SK-N-SH treated with all-trans-retinoic acid at 6 μM for 48 hours (cell line): ENCODE measurements at regions not wholly inside any gene's neighbourhood (a gene's known extent, or its start where the extent isn't known, plus 50 kb on each side); places are given as distances from the start of the nearest gene placed in this dataset.

Source experiments
- ARNTL ChIP-seq: fragments of 450-650 bp; formaldehyde crosslinking; IDR thresholded peaks from 2 replicates; pipeline ENCODE4 v1.5.0; 2020; ENCODE audit warnings: low read depth, mild to moderate bottlenecking, moderate library complexity, borderline replicate concordance
- BACH2 ChIP-seq: fragments of 250-450 bp; sonication (Bioruptor Pico); IDR thresholded peaks from 2 replicates; pipeline ENCODE4 v1.9.0; 2021; ENCODE audit warnings: mild to moderate bottlenecking, borderline replicate concordance
- CSDC2 ChIP-seq: fragments of 250-450 bp; sonication (Bioruptor Pico); IDR thresholded peaks from 2 replicates; pipeline ENCODE4 v1.5.0; 2020; ENCODE audit warnings: mild to moderate bottlenecking, moderate library complexity
- GLIS3 ChIP-seq: fragments of 250-450 bp; sonication (Bioruptor Pico); IDR thresholded peaks from 2 replicates; pipeline ENCODE4 v1.5.0; 2020; ENCODE audit warnings: mild to moderate bottlenecking, moderate library complexity
- ISL1 ChIP-seq: fragments of 250-450 bp; sonication (Bioruptor Pico); IDR thresholded peaks from 2 replicates; pipeline ENCODE4 v2.1.2; 2022; ENCODE audit warnings: mild to moderate bottlenecking, moderate library complexity
- PPARA ChIP-seq: fragments of 250-450 bp; sonication (Bioruptor Pico); IDR thresholded peaks from 2 replicates; pipeline ENCODE4 v1.5.0; 2020; ENCODE audit warnings: mild to moderate bottlenecking, borderline replicate concordance
- SNAI2 ChIP-seq: fragments of 250-450 bp; sonication (Bioruptor Pico); IDR thresholded peaks from 2 replicates; pipeline ENCODE4 v1.5.0; 2020; ENCODE audit warnings: mild to moderate bottlenecking, moderate library complexity
- TOX ChIP-seq: fragments of 250-450 bp; sonication (Bioruptor Pico); IDR thresholded peaks from 2 replicates; pipeline ENCODE4 v1.8.0; 2021; ENCODE audit warnings: mild to moderate bottlenecking, moderate library complexity, borderline replicate concordance
- ZFP3 ChIP-seq: fragments of 250-450 bp; sonication (Bioruptor Pico); IDR thresholded peaks from 2 replicates; pipeline ENCODE4 v1.5.0; 2020; ENCODE audit warnings: mild to moderate bottlenecking, moderate library complexity
- ZFP30 ChIP-seq: fragments of 450-650 bp; formaldehyde crosslinking; IDR thresholded peaks from 2 replicates; pipeline ENCODE4 v1.5.0; 2022; ENCODE audit warnings: mild to moderate bottlenecking, moderate library complexity
- TF ChIP-seq, protein P1 (sequence below): fragments of 250-450 bp; sonication (Bioruptor Pico); IDR thresholded peaks from 2 replicates; pipeline ENCODE4 v1.8.0; 2020; ENCODE audit warnings: mild to moderate bottlenecking, moderate library complexity, borderline replicate concordance
- TF ChIP-seq, protein P2 (sequence below): fragments of 250-450 bp; sonication (Bioruptor Pico); IDR thresholded peaks from 2 replicates; pipeline ENCODE4 v1.5.0; 2020; ENCODE audit warnings: mild to moderate bottlenecking, moderate library complexity
- TF ChIP-seq, protein P3 (sequence below): fragments of 250-450 bp; sonication (Bioruptor Pico); IDR thresholded peaks from 2 replicates; pipeline ENCODE4 v1.5.1; 2021; ENCODE audit warnings: mild to moderate bottlenecking, moderate library complexity

DNA sequence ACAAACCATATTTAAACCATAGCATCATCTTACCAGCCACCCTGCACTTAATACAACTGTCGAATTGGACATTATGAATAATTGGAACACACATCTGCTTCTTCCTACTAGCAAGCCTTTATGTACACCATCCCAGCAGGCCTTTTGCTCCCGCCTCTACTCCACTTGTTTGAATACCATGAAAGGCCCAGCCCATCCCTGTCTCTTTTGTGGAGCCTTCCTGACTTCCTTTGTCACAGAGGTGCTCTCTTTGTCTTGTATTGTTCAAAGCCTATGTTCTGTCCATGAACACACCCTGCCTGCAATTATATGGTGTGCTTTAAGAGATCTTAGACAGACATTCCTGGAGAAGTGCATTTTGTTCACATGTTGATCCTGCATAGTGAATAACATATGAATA lies 465.7 kb downstream of the DIRAS2 start:
- TF ChIP-seq ARNTL (CRISPR knock-in tag) (no peak), TOX (CRISPR knock-in tag) (no peak), SNAI2 (CRISPR knock-in tag) (no peak), BACH2 (CRISPR knock-in tag) (no peak), ISL1 (CRISPR knock-in tag) (no peak), ZFP30 (no peak), PPARA (CRISPR knock-in tag) (no peak), GLIS3 (no peak), ZFP3 (CRISPR knock-in tag) (no peak), CSDC2 (CRISPR knock-in tag) (no peak)
- TF ChIP-seq, protein P1, sequence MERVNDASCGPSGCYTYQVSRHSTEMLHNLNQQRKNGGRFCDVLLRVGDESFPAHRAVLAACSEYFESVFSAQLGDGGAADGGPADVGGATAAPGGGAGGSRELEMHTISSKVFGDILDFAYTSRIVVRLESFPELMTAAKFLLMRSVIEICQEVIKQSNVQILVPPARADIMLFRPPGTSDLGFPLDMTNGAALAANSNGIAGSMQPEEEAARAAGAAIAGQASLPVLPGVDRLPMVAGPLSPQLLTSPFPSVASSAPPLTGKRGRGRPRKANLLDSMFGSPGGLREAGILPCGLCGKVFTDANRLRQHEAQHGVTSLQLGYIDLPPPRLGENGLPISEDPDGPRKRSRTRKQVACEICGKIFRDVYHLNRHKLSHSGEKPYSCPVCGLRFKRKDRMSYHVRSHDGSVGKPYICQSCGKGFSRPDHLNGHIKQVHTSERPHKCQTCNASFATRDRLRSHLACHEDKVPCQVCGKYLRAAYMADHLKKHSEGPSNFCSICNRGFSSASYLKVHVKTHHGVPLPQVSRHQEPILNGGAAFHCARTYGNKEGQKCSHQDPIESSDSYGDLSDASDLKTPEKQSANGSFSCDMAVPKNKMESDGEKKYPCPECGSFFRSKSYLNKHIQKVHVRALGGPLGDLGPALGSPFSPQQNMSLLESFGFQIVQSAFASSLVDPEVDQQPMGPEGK = no peak
- TF ChIP-seq, protein P2, sequence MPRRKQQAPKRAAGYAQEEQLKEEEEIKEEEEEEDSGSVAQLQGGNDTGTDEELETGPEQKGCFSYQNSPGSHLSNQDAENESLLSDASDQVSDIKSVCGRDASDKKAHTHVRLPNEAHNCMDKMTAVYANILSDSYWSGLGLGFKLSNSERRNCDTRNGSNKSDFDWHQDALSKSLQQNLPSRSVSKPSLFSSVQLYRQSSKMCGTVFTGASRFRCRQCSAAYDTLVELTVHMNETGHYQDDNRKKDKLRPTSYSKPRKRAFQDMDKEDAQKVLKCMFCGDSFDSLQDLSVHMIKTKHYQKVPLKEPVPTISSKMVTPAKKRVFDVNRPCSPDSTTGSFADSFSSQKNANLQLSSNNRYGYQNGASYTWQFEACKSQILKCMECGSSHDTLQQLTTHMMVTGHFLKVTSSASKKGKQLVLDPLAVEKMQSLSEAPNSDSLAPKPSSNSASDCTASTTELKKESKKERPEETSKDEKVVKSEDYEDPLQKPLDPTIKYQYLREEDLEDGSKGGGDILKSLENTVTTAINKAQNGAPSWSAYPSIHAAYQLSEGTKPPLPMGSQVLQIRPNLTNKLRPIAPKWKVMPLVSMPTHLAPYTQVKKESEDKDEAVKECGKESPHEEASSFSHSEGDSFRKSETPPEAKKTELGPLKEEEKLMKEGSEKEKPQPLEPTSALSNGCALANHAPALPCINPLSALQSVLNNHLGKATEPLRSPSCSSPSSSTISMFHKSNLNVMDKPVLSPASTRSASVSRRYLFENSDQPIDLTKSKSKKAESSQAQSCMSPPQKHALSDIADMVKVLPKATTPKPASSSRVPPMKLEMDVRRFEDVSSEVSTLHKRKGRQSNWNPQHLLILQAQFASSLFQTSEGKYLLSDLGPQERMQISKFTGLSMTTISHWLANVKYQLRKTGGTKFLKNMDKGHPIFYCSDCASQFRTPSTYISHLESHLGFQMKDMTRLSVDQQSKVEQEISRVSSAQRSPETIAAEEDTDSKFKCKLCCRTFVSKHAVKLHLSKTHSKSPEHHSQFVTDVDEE = no peak
- TF ChIP-seq, protein P3, sequence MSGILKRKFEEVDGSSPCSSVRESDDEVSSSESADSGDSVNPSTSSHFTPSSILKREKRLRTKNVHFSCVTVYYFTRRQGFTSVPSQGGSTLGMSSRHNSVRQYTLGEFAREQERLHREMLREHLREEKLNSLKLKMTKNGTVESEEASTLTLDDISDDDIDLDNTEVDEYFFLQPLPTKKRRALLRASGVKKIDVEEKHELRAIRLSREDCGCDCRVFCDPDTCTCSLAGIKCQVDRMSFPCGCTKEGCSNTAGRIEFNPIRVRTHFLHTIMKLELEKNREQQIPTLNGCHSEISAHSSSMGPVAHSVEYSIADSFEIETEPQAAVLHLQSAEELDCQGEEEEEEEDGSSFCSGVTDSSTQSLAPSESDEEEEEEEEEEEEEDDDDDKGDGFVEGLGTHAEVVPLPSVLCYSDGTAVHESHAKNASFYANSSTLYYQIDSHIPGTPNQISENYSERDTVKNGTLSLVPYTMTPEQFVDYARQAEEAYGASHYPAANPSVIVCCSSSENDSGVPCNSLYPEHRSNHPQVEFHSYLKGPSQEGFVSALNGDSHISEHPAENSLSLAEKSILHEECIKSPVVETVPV (CRISPR knock-in tag) = no peak
